GM19025 (cell line): ENCODE measurements at regions not wholly inside any gene's neighbourhood (a gene's known extent, or its start where the extent isn't known, plus 50 kb on each side); places are given as distances from the start of the nearest gene placed in this dataset.

Experiments used
- ATAC-seq: cut with Tn5 transposase; IDR thresholded peaks from one replicate; pipeline ENCODE4 v1.9.1; 2021; ENCODE audit warnings: mild to moderate bottlenecking, low read depth, moderate library complexity; ENCODE audit not compliant: unreplicated experiment

- no peak for ATAC-seq
Observed at GRCh38 chr2:150735894-150736498, 248.5 kb upstream of the RND3 start.

DNA sequence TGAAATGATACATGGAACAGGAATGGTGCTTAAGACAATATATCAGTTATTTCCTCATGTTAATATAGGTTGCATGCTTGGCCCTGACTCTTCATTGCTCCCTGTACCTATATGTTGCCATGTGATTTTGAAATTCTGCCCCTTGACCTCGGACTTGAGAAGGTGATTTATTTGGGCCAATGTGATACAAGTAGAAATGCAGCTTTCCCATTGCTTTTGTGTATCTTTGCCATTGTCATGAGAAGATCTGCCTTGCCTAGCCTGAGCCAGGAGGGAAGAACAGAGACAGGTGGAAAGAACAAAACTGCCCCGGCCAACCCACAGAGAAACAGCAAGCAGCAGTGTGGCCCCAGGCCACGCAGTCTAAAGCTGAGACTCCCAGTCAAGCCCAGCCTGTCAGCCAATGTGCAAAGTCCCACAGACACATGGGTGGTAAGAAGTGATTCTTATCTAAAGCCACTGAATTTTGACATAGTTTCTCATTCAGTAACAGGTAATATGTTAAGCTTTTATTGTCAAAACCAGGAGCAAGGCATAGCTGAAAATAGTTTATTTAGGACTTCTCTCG, 245.7 kb upstream of the RND3 start:
- ATAC-seq: no peak

- ATAC-seq: no peak
Observed at GRCh38 chr2:150732491-150732890, 245.0 kb upstream of the RND3 start.

DNA sequence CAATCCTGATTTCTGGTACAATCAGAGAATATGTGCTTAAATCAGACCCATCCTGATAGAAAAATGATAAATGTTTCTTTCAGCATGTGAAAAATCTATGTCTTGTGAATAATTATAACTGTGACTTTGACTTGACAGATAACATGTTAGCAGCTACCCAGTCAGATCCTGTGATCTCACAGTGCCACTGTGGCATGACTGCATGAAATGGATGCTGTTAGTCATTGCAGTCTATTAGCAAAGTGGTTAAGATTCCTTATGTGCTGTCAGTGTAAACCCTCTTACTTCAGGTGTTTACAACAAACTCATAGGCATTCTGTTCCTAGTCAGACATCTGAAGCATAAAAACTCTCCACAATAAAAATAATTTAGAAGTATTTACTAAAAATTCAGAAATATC, 244.6 kb upstream of the RND3 start:
- ATAC-seq: no peak

GRCh38 chr2:150729495-150729955, 242.1 kb upstream of the RND3 start:
- peak; percentile 71 for ATAC-seq

- no peak for ATAC-seq
Observed at GRCh38 chr2:150718280-150718679, 230.8 kb upstream of the RND3 start.

GRCh38 chr2:150716186-150716585, 228.7 kb upstream of the RND3 start:
- ATAC-seq: no peak

DNA sequence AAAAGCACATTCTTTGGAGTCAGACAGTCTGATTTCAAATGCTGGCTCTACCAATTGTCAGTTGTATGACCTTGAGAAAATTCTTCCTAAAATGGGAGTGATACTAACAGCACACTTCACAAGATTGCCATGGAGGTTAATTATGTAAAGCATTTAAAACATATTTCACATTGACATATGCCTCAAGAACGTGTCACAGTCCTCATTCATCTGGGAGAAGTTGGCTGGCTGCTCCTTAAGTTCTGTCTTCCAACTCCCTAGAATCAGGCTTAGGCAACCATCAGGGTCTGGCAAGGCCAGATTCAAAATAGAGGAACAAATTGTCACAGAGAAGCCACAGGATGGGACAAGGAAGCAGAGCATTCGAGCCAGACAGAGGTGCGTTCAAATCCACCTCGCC, 228.0 kb upstream of the RND3 start:
- ATAC-seq: no peak

DNA sequence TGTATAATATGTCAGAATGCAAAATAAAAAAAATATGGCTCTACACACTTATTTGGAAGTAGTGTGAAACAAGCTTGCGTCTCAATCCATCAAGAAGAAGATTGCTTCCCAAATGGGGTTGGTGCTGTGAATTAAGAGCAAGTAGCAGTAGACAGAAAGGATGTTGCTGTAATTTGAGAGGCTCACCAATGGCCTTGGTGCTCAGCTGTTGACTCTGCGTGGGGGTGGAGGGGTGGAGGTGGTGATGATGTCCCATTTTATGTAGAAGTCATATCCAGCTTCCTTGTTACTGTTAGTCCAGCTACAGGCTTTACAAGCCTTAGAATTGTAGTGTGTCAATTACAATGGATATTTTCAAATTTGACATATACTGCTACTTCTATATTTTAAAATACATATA, 223.4 kb upstream of the RND3 start:
- no peak for ATAC-seq

DNA sequence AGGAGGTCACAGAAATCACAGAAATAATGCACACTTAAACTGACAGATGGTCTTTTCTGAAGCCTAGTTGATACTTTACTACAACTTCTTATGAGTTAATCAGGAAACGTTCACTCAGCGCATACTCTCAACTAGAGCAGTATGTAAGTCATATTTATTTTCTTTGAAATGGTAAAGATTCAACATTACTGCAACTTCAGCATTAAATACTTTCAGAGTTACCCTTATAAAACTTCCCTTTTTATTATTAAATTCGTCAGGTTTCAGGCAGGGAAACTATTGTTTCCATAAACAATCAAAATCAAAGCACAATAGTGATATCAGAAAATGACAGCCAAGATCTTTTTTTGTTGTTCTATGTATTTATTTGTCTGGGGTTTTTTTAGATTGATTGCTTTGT, 222.6 kb upstream of the RND3 start:
- no peak for ATAC-seq

DNA sequence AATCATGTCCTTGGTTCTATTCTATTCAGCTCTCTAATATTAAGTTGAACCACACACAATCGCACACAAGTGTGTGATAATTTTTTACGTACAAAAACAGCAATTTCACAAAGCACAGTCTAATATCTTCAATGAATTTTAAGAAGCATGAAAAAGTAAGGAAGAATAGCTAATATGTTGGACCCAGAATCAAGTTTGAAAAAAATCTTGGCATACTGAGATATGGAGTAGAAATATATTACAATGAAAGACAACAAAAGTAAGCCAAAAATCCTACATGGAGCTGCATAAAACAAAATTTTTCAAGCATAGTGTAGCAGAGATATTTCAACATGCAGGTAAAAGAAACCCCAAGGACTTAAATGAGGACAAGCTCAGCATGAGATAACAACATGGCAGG, 219.1 kb upstream of the RND3 start:
- ATAC-seq: no peak

DNA sequence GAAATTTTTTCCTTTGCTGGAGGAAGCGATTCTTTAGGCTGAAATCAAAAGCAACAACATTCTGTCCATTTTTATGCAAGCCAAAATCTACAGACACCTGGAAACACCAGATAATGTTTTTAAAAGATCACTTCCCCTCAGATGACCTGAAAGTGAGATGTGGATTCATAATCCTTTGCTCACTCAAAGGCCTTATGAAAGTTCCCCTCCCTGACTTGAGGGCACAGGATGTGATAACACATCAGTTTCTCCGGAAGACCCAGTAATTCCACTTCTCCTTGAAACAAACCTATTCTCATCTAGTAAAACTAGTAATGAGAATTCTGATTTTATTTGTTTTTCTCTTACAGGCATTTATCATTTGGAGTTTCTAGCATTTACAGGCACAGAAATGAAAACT, 218.3 kb upstream of the RND3 start:
- no peak for ATAC-seq

- no peak for ATAC-seq
Observed at GRCh38 chr2:150705357-150705756, 217.9 kb upstream of the RND3 start.

- no peak for ATAC-seq
Observed at GRCh38 chr2:150702791-150703190, 215.3 kb upstream of the RND3 start.

- no peak for ATAC-seq
Observed at GRCh38 chr2:150700666-150701580, 213.5 kb upstream of the RND3 start.

DNA sequence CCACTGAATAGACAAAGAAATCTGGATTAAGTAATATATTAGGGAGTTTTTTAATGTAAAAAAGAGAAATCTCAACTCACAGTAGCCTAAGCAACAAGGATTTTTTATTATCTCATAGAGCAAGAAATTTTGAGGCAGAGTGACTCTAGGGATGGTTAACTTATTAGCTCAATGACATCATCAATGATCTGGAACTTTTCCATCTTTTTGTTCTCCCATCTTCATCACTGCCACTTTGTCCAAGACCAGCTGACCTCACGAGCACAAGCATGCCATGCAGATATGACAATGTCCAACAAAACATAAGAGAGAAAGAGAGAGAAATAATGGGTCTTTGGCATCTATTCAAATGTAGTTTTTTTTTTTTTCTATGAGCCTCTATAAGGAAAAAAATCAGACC, 211.8 kb upstream of the RND3 start:
- no peak for ATAC-seq

GRCh38 chr2:150698016-150698661, 210.7 kb upstream of the RND3 start:
- no peak for ATAC-seq

- ATAC-seq: no peak
Observed at GRCh38 chr2:150697596-150697995, 210.1 kb upstream of the RND3 start.

DNA sequence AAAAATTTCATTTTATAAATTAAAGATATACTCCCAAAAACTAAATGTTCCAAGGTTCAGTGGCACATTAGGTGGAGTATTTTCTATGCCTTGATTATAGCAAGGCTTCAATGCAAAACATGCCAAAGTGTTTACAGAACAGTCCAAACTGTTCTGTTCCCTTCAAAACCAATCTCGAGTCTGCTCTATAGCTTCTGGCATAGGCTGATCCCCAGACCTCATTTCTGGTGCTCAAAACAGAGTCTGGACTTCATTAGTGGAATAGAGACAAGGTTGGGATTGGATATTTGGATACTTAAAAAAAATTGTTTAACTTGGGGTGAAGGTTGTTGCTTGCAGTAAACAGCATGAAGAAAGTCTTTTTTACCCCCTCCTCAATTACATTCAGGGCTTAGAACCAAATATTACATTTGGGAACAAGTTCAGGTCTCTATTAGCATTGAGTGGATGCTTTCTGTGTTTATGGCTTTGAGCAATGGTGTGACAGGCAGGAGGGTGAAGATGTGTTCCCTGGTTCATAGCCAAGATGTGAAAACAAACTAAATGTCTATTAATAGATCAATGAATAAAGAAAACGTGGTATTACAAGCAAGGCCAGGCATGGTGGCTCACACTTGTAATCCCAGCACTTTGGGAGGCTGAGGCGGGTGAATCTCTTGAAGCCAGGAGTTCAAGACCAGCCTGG, 208.1 kb upstream of the RND3 start:
- no peak for ATAC-seq

- no peak for ATAC-seq
Observed at GRCh38 chr2:150693556-150693955, 206.1 kb upstream of the RND3 start.

DNA sequence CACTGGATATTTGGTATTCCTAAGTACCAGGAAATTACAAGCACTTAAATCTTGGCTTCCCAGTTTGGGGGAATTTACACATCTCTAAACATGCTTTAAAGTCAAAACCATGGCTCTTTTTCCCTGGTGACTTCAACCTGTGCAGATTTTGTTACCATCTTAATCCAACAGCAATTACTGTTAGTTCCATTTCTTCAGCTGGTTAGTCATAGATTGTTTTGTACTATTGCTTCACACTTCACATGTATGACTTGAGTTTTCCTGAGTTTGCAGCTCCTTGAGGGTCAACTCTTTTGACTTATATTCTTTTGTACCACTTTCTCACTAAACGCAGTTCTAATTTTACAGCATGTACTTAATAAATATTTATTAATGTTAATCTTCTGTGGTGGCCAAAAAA, 203.4 kb upstream of the RND3 start:
- ATAC-seq: no peak
